ENCODE measurements at regions not wholly inside any gene's neighbourhood (a gene's known extent, or its start where the extent isn't known, plus 50 kb on each side); places are given as distances from the start of the nearest gene placed in this dataset.

GRCh38 chr2:196403471-196403870 is 232.1 kb upstream of the STK17B start:
- 20 to 25% methylated on average over 1 of the region's 1 CpG for WGBS, 2 donors
- H3K9me3 ChIP-seq = no peaks in the 10 kb centered on the region
- no peak overlapping the region for H3K4me3 ChIP-seq
- H3K27ac ChIP-seq = no peak overlapping the region
- ATAC-seq = no peak
- H3K27me3 ChIP-seq = no peaks in the 10 kb centered on the region
- peaks cover 5% of the 10 kb centered on the region for H3K4me1 ChIP-seq
- TF ChIP-seq POLR2A (IDR thresholded peaks at IDR 0.05) = no peak
- no peak for TF ChIP-seq CTCF (IDR thresholded peaks at IDR 0.05)
- intact Hi-C loops (cut with DNase I) = no loop called here
- H3K36me3 ChIP-seq (replicated peaks in 1 of 2; ENCODE audit: insufficient read depth in 1 of 2, low read depth in 2 of 2) = no peaks in the 10 kb centered on the region
- DNase-seq = no peak

- no peak for TF ChIP-seq POLR2A (IDR thresholded peaks at IDR 0.05)
- TF ChIP-seq CTCF (IDR thresholded peaks at IDR 0.05) = no peak
- intact Hi-C loops (cut with DNase I) = no loop called here
- no peak overlapping the region for H3K27ac ChIP-seq
Observed at GRCh38 chr2:196404276-196404675, 232.9 kb upstream of the STK17B start.

GRCh38 chr2:196407675-196408264 is 231.7 kb upstream of the CCDC150 start:
- DNase-seq = no peak
- Histone ChIP-seq H3K27me3 (no peaks in the 10 kb centered on the region), H3K36me3 (replicated peaks in 1 of 2; ENCODE audit: insufficient read depth in 1 of 2, low read depth in 2 of 2) (no peaks in the 10 kb centered on the region), H3K4me3 (no peak overlapping the region), H3K9me3 (no peaks in the 10 kb centered on the region), H3K27ac (no peak overlapping the region), H3K4me1 (no peaks in the 10 kb centered on the region)
- no peak for TF ChIP-seq CTCF (IDR thresholded peaks at IDR 0.05)
- no peak for TF ChIP-seq POLR2A (IDR thresholded peaks at IDR 0.05)
- WGBS, 2 donors = 64 to 70% methylated on average over 1 of the region's 1 CpG
- no peak for ATAC-seq
- intact Hi-C loops (cut with DNase I) = no loop called here

More at GRCh38 chr2:196404276-196404675, 232.9 kb upstream of the STK17B start:
- no peaks in the 10 kb centered on the region for H3K36me3 ChIP-seq (replicated peaks in 1 of 2; ENCODE audit: insufficient read depth in 1 of 2, low read depth in 2 of 2)
- H3K4me3 ChIP-seq = no peak overlapping the region
- H3K4me1 ChIP-seq = peaks cover 5% of the 10 kb centered on the region
- DNase-seq = no peak
- no peaks in the 10 kb centered on the region for H3K27me3 ChIP-seq
- H3K9me3 ChIP-seq = no peaks in the 10 kb centered on the region
- no peak for ATAC-seq

- Histone ChIP-seq H3K27me3 (no peaks in the 10 kb centered on the region), H3K9me3 (no peaks in the 10 kb centered on the region), H3K27ac (no peak overlapping the region), H3K4me3 (no peak overlapping the region), H3K4me1 (no peaks in the 10 kb centered on the region), H3K36me3 (replicated peaks in 1 of 2; ENCODE audit: insufficient read depth in 1 of 2, low read depth in 2 of 2) (no peaks in the 10 kb centered on the region)
- intact Hi-C loops (cut with DNase I) = no loop called here
- no peak for TF ChIP-seq POLR2A (IDR thresholded peaks at IDR 0.05)
- no peak for TF ChIP-seq CTCF (IDR thresholded peaks at IDR 0.05)
- ATAC-seq = no peak
- no peak for DNase-seq
- WGBS, 2 donors = 64 to 66% methylated on average over 3 of the region's 3 CpGs
Observed at GRCh38 chr2:196409376-196409775, 230.1 kb upstream of the CCDC150 start.

GRCh38 chr2:196410008-196410407 is 229.5 kb upstream of the CCDC150 start:
- Histone ChIP-seq H3K36me3 (replicated peaks in 1 of 2; ENCODE audit: insufficient read depth in 1 of 2, low read depth in 2 of 2) (no peaks in the 10 kb centered on the region), H3K4me1 (no peaks in the 10 kb centered on the region), H3K4me3 (no peak overlapping the region), H3K27me3 (no peaks in the 10 kb centered on the region), H3K27ac (no peak overlapping the region), H3K9me3 (no peaks in the 10 kb centered on the region)
- intact Hi-C loops (cut with DNase I) = no loop called here
- ATAC-seq = no peak
- TF ChIP-seq POLR2A (IDR thresholded peaks at IDR 0.05) (no peak), CTCF (IDR thresholded peaks at IDR 0.05) (no peak)
- 77 to 89% methylated on average over 1 of the region's 1 CpG for WGBS, 2 donors
- no peak for DNase-seq
